ENCODE measurements at regions not wholly inside any gene's neighbourhood (a gene's known extent, or its start where the extent isn't known, plus 50 kb on each side); places are given as distances from the start of the nearest gene placed in this dataset.

GRCh38 chr14:26833621-26834176 is 235.9 kb upstream of the NOVA1 start:
- intact Hi-C loops (cut with DNase I) = no loop called here
- Histone ChIP-seq H3K4me3 (no peak overlapping the region), H3K36me3 (no peaks in the 10 kb centered on the region), H3K27ac (no peak overlapping the region), H3K9me3 (no peaks in the 10 kb centered on the region), H3K27me3 (no peaks in the 10 kb centered on the region), H3K4me1 (no peaks in the 10 kb centered on the region)
- no peak for TF ChIP-seq CTCF (IDR thresholded peaks at IDR 0.05)
- DNase-seq (no peak), ATAC-seq (no peak)

- H3K36me3 ChIP-seq = no peaks in the 10 kb centered on the region
- H3K9me3 ChIP-seq = no peaks in the 10 kb centered on the region
- ATAC-seq = no peak
- peaks cover 0 to 4% (median 0%) of the 10 kb centered on the region in 9 donors for H3K4me1 ChIP-seq
- H3K27me3 ChIP-seq = no peaks in the 10 kb centered on the region
- no peak overlapping the region for H3K27ac ChIP-seq
- TF ChIP-seq CTCF (IDR thresholded peaks at IDR 0.05) = no peak
- DNase-seq = no peak
- intact Hi-C loops (cut with DNase I) = no loop called here
- H3K4me3 ChIP-seq = no peak overlapping the region
- 49 to 59% methylated on average over 4 of the region's 4 CpGs for WGBS, 2 donors
These were observed 238.2 kb upstream of the NOVA1 start for GRCh38 chr14:26835979-26836570.

DNA sequence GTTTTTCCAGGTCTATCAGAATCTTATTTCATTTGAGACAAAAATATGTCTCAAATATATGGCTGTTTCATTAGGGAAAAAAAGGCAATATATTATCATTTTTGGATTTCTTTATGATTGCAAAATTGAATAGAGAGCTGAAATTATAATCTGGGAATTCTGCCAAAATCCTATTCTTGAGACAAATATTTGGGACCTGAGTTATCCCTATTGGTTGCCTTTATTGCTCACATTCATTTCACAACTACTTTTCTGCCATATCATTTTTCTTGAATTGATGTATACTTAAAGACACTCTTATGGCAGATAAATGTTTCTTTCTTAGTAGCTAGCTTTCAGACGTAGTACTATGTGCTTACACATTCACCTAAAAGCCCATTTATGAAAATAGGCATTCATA is 241.6 kb upstream of the NOVA1 start:
- H3K4me3 ChIP-seq = no peak overlapping the region
- H3K36me3 ChIP-seq = no peaks in the 10 kb centered on the region
- DNase-seq (no peak), ATAC-seq (no peak)
- TF ChIP-seq CTCF (IDR thresholded peaks at IDR 0.05) = no peak
- no peak overlapping the region for H3K27ac ChIP-seq
- peaks cover 0 to 18% (median 0%) of the 10 kb centered on the region in 9 donors for H3K4me1 ChIP-seq
- intact Hi-C loops (cut with DNase I) = no loop called here
- H3K27me3 ChIP-seq = no peaks in the 10 kb centered on the region
- H3K9me3 ChIP-seq = no peaks in the 10 kb centered on the region
- WGBS, 2 donors = 70 to 73% methylated on average over 1 of the region's 1 CpG

DNA sequence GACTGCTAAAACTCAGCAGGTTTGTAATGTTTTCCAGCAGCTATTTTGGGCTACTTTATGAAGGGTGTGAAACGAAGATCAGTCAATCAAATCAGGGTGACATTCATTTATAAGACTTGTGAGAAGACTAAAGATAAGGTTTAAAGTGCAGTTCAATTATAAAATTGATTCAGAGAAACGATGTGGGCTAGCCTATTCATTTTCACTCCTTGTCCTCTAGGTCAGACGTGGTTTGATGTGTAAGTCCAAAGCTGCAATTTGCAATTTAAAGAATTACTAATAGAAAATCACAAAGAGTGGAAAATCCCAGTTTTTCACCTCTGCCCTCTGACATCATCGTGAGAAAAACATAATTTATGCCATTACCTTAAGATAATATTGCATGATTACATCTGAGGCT is 243.5 kb upstream of the NOVA1 start:
- WGBS, 2 donors = 41 to 49% methylated on average over 4 of the region's 4 CpGs
- H3K27ac ChIP-seq = peak overlapping the region in 7 of 10 donors; percentile 8 to 76 (median 59)

More for the DNA sequence above, 243.5 kb upstream of the NOVA1 start:
- ATAC-seq (no peak), DNase-seq (no peak)
- intact Hi-C loops (cut with DNase I) = no loop called here
- Histone ChIP-seq H3K4me1 (peaks cover 0 to 18% (median 0%) of the 10 kb centered on the region in 9 donors), H3K9me3 (no peaks in the 10 kb centered on the region), H3K4me3 (no peak overlapping the region), H3K36me3 (no peaks in the 10 kb centered on the region), H3K27me3 (no peaks in the 10 kb centered on the region)
- TF ChIP-seq CTCF (IDR thresholded peaks at IDR 0.05) = no peak

All from heart right ventricle (tissue), 16 donors.